Upper lobe of left lung (tissue), 6 donors: ENCODE measurements at regions not wholly inside any gene's neighbourhood (a gene's known extent, or its start where the extent isn't known, plus 50 kb on each side); places are given as distances from the start of the nearest gene placed in this dataset.

Experiments
- ATAC-seq, 2 donors: fragments of 200-7000 bp; cut with Tn5 transposase; one replicate each; pipeline ENCODE4 v1.9.1; 2022; ENCODE audit warnings: mild to moderate bottlenecking in 2 of 2, moderate library complexity in 2 of 2; ENCODE audit not compliant: low FRiP score in 2 of 2
- DNase-seq, 2 donors: peaks; one replicate each; pipeline ENCODE4 v3.0.0-alpha.2; 2019 to 2020
- H3K27ac ChIP-seq, 4 donors: fragments of 200-600 bp; sonication (generic); one replicate each; pipeline ENCODE4 v1.5.1; 2016 to 2019
- H3K27me3 ChIP-seq, 4 donors: fragments of 200-600 bp; sonication (generic); one replicate each; pipeline ENCODE4 v1.5.1; 2017 to 2019
- H3K36me3 ChIP-seq, 4 donors: fragments of 200-600 bp; sonication (generic); one replicate each; pipeline ENCODE4 v1.5.1; 2016 to 2019
- H3K4me1 ChIP-seq, 4 donors: fragments of 200-600 bp; sonication (generic); one replicate each; pipeline ENCODE4 v1.5.1; 2018 to 2019
- H3K4me3 ChIP-seq, 4 donors: fragments of 200-600 bp; sonication (generic); one replicate each; pipeline ENCODE4 v1.5.1; 2017 to 2019; ENCODE audit warnings: mild to moderate bottlenecking in 2 of 4, moderate library complexity in 1 of 4
- H3K9me3 ChIP-seq, 4 donors: fragments of 200-600 bp; sonication (generic); one replicate each; pipeline ENCODE4 v1.5.1; 2018 to 2019
- EP300 ChIP-seq, 4 donors: sonication (generic); formaldehyde crosslinking; IDR thresholded peaks; one replicate each; pipeline ENCODE4 v1.5.1; 2017; ENCODE audit warnings: antibody characterized with exemption in 4 of 4, control low read depth in 2 of 4
- POLR2A ChIP-seq, 4 donors: fragments of 450-650 bp; IDR thresholded peaks; one replicate each; pipeline ENCODE4 v1.5.1; 2016 to 2017; ENCODE audit warnings: antibody characterized with exemption in 4 of 4, mild to moderate bottlenecking in 2 of 4
- POLR2AphosphoS5 ChIP-seq, 2 donors: sonication (generic); formaldehyde crosslinking; IDR thresholded peaks; one replicate each; pipeline ENCODE4 v1.5.1; 2017; ENCODE audit warnings: antibody characterized with exemption in 2 of 2
- WGBS, 2 donors: methylation state at CpG; one replicate each; pipeline ENCODE4 v1.1.5; 2017 to 2018; 5-methylcytosine and 5-hydroxymethylcytosine counted together
- TF ChIP-seq, protein P1 (sequence below), 6 experiments: fragments of 450-650 bp in 4 of 6; fragments of 200-600 bp in 2 of 6; sonication (generic) in 2 of 6; IDR thresholded peaks; one replicate each; pipeline ENCODE4 v1.5.1; 2016 to 2019; ENCODE audit warnings: antibody characterized with exemption in 6 of 6
- donor health status: DM: no; HTN: no; CAD: no; lungs with moderate emphysema.
- donor health status: DM: no; HTN: yes; CAD: no; lungs with severe emphysema.

DNA sequence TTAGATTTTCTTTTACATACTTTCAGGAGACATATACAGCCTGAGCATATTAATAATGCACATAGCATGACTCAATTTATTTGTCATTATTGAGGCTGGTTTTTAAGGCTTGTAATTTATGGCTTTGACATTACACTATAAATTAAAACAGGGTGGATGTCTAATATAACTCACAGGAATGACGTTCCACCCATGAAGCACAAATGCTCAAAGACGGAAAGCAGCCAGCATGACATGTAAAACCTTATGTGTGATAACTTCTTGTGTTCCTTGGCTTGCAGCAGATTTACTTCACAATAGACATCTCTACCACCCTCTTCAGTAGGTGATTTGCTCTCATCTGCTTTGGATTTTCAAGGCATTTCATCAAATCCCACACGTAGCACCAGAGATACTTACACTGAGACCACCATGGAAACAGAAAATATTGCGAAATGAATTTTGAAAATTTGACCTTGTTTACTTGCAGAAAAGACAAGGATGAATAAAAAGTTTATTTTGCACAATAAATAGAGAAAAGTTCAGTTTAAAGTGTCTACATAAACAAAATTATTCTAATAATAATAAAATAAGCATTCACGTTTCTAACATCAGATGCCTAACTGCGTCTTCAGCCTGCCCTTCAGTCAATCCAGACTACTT lies 64.7 kb upstream of the BTC start:
- no peak overlapping the region for H3K27ac ChIP-seq
- H3K36me3 ChIP-seq = no peaks in the 10 kb centered on the region
- no peak overlapping the region for H3K4me3 ChIP-seq
- no peaks in the 10 kb centered on the region for H3K4me1 ChIP-seq
- TF ChIP-seq EP300 (IDR thresholded peaks at IDR 0.05) (no peak), POLR2AphosphoS5 (IDR thresholded peaks at IDR 0.05) (no peak), POLR2A (IDR thresholded peaks at IDR 0.05) (no peak)
- TF ChIP-seq, protein P1, sequence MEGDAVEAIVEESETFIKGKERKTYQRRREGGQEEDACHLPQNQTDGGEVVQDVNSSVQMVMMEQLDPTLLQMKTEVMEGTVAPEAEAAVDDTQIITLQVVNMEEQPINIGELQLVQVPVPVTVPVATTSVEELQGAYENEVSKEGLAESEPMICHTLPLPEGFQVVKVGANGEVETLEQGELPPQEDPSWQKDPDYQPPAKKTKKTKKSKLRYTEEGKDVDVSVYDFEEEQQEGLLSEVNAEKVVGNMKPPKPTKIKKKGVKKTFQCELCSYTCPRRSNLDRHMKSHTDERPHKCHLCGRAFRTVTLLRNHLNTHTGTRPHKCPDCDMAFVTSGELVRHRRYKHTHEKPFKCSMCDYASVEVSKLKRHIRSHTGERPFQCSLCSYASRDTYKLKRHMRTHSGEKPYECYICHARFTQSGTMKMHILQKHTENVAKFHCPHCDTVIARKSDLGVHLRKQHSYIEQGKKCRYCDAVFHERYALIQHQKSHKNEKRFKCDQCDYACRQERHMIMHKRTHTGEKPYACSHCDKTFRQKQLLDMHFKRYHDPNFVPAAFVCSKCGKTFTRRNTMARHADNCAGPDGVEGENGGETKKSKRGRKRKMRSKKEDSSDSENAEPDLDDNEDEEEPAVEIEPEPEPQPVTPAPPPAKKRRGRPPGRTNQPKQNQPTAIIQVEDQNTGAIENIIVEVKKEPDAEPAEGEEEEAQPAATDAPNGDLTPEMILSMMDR (IDR thresholded peaks at IDR 0.05) = no peak
- WGBS, 2 donors = 81 to 86% methylated on average over 6 of the region's 6 CpGs
- H3K27me3 ChIP-seq = no peaks in the 10 kb centered on the region
- ATAC-seq (no peak), DNase-seq (no peak)
- H3K9me3 ChIP-seq = no peaks in the 10 kb centered on the region

DNA sequence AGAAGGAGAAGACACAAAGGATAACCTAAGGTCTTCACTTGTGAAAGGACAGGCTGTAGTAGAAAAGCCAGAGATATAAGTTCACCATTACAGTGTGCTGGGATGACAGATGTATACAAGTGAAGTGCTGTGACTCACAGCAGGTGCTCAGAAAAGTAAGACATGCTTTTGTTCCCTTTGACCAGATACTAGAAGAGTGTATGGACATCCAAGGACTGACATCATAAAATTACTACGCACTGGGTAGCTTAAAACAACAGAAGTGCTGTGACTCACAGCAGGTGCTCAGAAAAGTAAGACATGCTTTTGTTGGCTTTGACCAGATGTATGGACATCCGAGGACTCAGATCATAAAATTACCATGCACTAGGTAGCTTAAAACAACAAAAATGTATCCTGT lies 61.6 kb upstream of the BTC start:
- no peaks in the 10 kb centered on the region for H3K9me3 ChIP-seq
- no peak for ATAC-seq
- 67 to 95% methylated on average over 2 of the region's 2 CpGs for WGBS, 2 donors
- no peak for TF ChIP-seq EP300 (IDR thresholded peaks at IDR 0.05)
- TF ChIP-seq, protein P1 (IDR thresholded peaks at IDR 0.05) = no peak
- H3K27ac ChIP-seq = no peak overlapping the region
- no peaks in the 10 kb centered on the region for H3K4me1 ChIP-seq
- no peak for DNase-seq
- no peak overlapping the region for H3K4me3 ChIP-seq
- no peaks in the 10 kb centered on the region for H3K27me3 ChIP-seq
- H3K36me3 ChIP-seq = no peaks in the 10 kb centered on the region

DNA sequence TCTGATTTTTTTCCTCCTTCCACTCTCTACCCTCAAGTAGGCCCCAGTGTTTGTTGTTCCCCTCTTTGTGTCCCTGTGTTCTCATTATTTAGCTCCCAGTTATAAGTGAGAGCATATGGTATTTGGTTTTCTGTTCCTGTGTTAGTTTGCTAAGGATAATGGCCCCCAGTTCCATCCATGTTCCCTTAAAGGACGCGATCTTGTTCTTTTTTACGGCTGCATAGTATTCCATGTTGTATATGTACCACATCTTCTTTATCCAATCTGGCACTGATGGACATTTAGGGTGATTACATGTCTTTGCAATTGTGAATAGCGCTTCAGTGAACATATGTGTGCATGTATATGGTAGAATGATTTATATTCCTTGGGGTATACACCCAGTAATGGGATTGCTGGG lies 54.5 kb upstream of the BTC start:
- H3K36me3 ChIP-seq = no peaks in the 10 kb centered on the region
- DNase-seq (no peak), ATAC-seq (no peak)
- H3K4me1 ChIP-seq = no peaks in the 10 kb centered on the region
- WGBS, 2 donors = 90 to 93% methylated on average over 4 of the region's 4 CpGs
- H3K9me3 ChIP-seq = peaks cover 0 to 6% (median 0%) of the 10 kb centered on the region in 4 donors
- H3K27me3 ChIP-seq = no peaks in the 10 kb centered on the region
- H3K27ac ChIP-seq = no peak overlapping the region
- no peak overlapping the region for H3K4me3 ChIP-seq
- TF ChIP-seq, protein P1 (IDR thresholded peaks at IDR 0.05) = no peak

DNA sequence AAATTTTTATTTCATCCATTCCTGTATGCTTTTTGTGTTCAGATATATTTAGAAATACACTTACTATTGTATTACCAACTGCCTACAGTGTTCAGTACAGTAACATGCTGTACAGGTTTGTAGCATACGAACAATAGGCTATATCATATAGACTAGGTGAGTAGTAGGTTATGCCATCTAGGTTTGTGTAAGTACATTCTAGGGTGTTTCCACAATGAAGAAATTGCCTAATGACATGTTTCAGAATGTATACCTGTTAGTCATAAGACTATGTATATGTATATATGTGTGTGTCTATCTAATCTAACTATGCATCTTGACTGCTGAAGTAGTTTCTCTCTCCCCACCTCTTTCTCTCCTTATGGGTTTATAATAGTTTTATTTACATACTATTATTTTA lies 51.5 kb upstream of the BTC start:
- Histone ChIP-seq H3K27me3 (no peaks in the 10 kb centered on the region), H3K27ac (no peak overlapping the region), H3K4me3 (no peak overlapping the region), H3K36me3 (no peaks in the 10 kb centered on the region), H3K4me1 (no peaks in the 10 kb centered on the region), H3K9me3 (peaks cover 0 to 6% (median 0%) of the 10 kb centered on the region in 4 donors)
- 91 to 93% methylated on average over 1 of the region's 1 CpG for WGBS, 2 donors
- no peak for DNase-seq
- TF ChIP-seq POLR2A (IDR thresholded peaks at IDR 0.05) (no peak), POLR2AphosphoS5 (IDR thresholded peaks at IDR 0.05) (no peak), EP300 (IDR thresholded peaks at IDR 0.05) (no peak)
- TF ChIP-seq, protein P1 (IDR thresholded peaks at IDR 0.05) = no peak
- no peak for ATAC-seq
